IMR-90 (cell line): ENCODE measurements at regions not wholly inside any gene's neighbourhood (a gene's known extent, or its start where the extent isn't known, plus 50 kb on each side); places are given as distances from the start of the nearest gene placed in this dataset.

Source experiments
- ATAC-seq: fragments of 200-7000 bp; cut with Tn5 transposase; 2 replicates; pipeline ENCODE4 v1.9.1; 2020; ENCODE audit warnings: low read depth, mild to moderate bottlenecking, moderate library complexity
- BruUV-seq: library from RNA; stranded (reverse); fragments of 400-500 nt; replicated peaks from 2 replicates; lab custom pipeline; 2021; lab: Mats Ljungman, UMichigan
- CTCF ChIA-PET: fragments of 300-600 bp; formaldehyde crosslinking; extraction: SDS; loops from one replicate; lab custom pipeline; 2021; ENCODE audit warnings: antibody characterized with exemption; lab: Yijun Ruan, JAX
- POLR2A ChIA-PET: fragments of 300-600 bp; sonication (Branson Sonifier 250); formaldehyde crosslinking; loops from one replicate; lab custom pipeline; 2022; ENCODE audit warnings: antibody characterized with exemption; ENCODE audit not compliant: unreplicated experiment; lab: Charles Lee
- DNase-seq: peaks from one replicate; pipeline ENCODE4 v3.0.0; 2013
- H2AFZ ChIP-seq: replicated peaks from 2 replicates; pipeline ENCODE3; 2013; ENCODE audit warnings: low read length, mild to moderate bottlenecking; ENCODE audit not compliant: poor library complexity
- H2AK5ac ChIP-seq: 2 replicates; pipeline ENCODE4 v1.6.1; 2013; ENCODE audit warnings: low read depth, low read length, inconsistent platforms
- H2AK9ac ChIP-seq: replicated peaks from 2 replicates; pipeline ENCODE3; 2013; ENCODE audit warnings: mild to moderate bottlenecking, low read depth, low read length, moderate library complexity; ENCODE audit not compliant: poor library complexity
- H2BK120ac ChIP-seq: 2 replicates; pipeline ENCODE4 v1.6.1; 2013; ENCODE audit warnings: low read depth, low read length, inconsistent platforms
- H2BK15ac ChIP-seq: 3 replicates; pipeline ENCODE4 v1.6.1; 2013; ENCODE audit warnings: low read depth, low read length, inconsistent platforms
- H2BK20ac ChIP-seq: 2 replicates; pipeline ENCODE4 v1.6.1; 2013; ENCODE audit warnings: low read depth, mild to moderate bottlenecking, inconsistent platforms, low read length, moderate library complexity
- H2BK5ac ChIP-seq: 2 replicates; pipeline ENCODE4 v1.6.1; 2013; ENCODE audit warnings: mild to moderate bottlenecking, low read depth, low read length, inconsistent platforms; ENCODE audit not compliant: poor library complexity, severe bottlenecking
- H3K14ac ChIP-seq: replicated peaks from 2 replicates; pipeline ENCODE4 v1.6.1; 2013; ENCODE audit warnings: low read depth, low read length, inconsistent platforms
- H3K18ac ChIP-seq: 2 replicates; pipeline ENCODE4 v1.6.1; 2013; ENCODE audit warnings: low read depth, low read length, control low read depth
- H3K23ac ChIP-seq: 2 replicates; pipeline ENCODE4 v1.6.1; 2013; ENCODE audit warnings: low read depth, low read length, inconsistent platforms
- H3K27ac ChIP-seq: 2 replicates; pipeline ENCODE4 v1.5.1; 2013; ENCODE audit warnings: mild to moderate bottlenecking, control low read depth, low read length; ENCODE audit not compliant: insufficient read depth
- H3K27me3 ChIP-seq: 2 replicates; pipeline ENCODE4 v1.6.1; 2013; ENCODE audit warnings: low read length; ENCODE audit not compliant: control insufficient read depth, insufficient read depth
- H3K36me3 ChIP-seq: 2 replicates; pipeline ENCODE4 v1.6.1; 2013; ENCODE audit warnings: low read length, mixed read lengths; ENCODE audit not compliant: control insufficient read depth, insufficient read depth
- H3K4ac ChIP-seq: 2 replicates; pipeline ENCODE4 v1.6.1; 2013; ENCODE audit warnings: low read depth, low read length, inconsistent platforms
- H3K4me1 ChIP-seq: 2 replicates; pipeline ENCODE4 v1.6.1; 2013; ENCODE audit warnings: low read length, mixed read lengths; ENCODE audit not compliant: control insufficient read depth, insufficient read depth
- H3K4me2 ChIP-seq: 2 replicates; pipeline ENCODE4 v1.6.1; 2013; ENCODE audit warnings: low read depth, mild to moderate bottlenecking, control low read depth, low read length, moderate library complexity
- H3K4me3 ChIP-seq: 2 replicates; pipeline ENCODE4 v1.5.1; 2013; ENCODE audit warnings: low read depth, mild to moderate bottlenecking, control low read depth, low read length, moderate library complexity; ENCODE audit not compliant: insufficient read depth
- H3K56ac ChIP-seq: 2 replicates; pipeline ENCODE4 v1.6.1; 2013; ENCODE audit warnings: low read length, inconsistent platforms; ENCODE audit not compliant: insufficient read depth; ENCODE audit errors: extremely low read depth
- H3K79me1 ChIP-seq, 2 experiments: 2 replicates each; pipeline ENCODE4 v1.6.1; 2013; ENCODE audit warnings: low read length in 2 of 2, inconsistent platforms in 1 of 2, low read depth in 1 of 2
- H3K9ac ChIP-seq: 2 replicates; pipeline ENCODE4 v1.6.1; 2013; ENCODE audit warnings: low read depth, low read length, control low read depth
- H3K9me1 ChIP-seq: 2 replicates; pipeline ENCODE4 v1.6.1; 2013; ENCODE audit warnings: low read length, inconsistent platforms; ENCODE audit not compliant: insufficient read depth
- H3K9me3 ChIP-seq: 2 replicates; pipeline ENCODE4 v1.6.1; 2013; ENCODE audit warnings: low read length; ENCODE audit not compliant: control insufficient read depth, insufficient read depth
- H4K20me1 ChIP-seq: 2 replicates; pipeline ENCODE4 v1.6.1; 2013; ENCODE audit warnings: low read length, inconsistent platforms; ENCODE audit not compliant: insufficient read depth
- H4K5ac ChIP-seq: 2 replicates; pipeline ENCODE4 v1.6.1; 2013; ENCODE audit warnings: mild to moderate bottlenecking, low read depth, low read length, control low read depth
- H4K8ac ChIP-seq, 2 experiments: 2 replicates each; pipeline ENCODE4 v1.6.1; 2013; ENCODE audit warnings: low read depth in 2 of 2, low read length in 2 of 2, control low read depth in 1 of 2, inconsistent platforms in 1 of 2
- H4K91ac ChIP-seq: 2 replicates; pipeline ENCODE4 v1.6.1; 2013; ENCODE audit warnings: low read depth, low read length, inconsistent platforms; ENCODE audit not compliant: insufficient read depth
- BHLHE40 ChIP-seq: fragments of 150-350 bp; IDR thresholded peaks from 2 replicates; pipeline ENCODE4 v1.6.1; 2016; ENCODE audit warnings: mild to moderate bottlenecking, low read depth, low read length
- CEBPB ChIP-seq: IDR thresholded peaks from 2 replicates; pipeline ENCODE4 v1.6.1; 2012; ENCODE audit warnings: low read depth, low read length, improper control_type of control experiment
- CHD1 ChIP-seq: IDR thresholded peaks from 2 replicates; pipeline ENCODE4 v1.6.1; 2012; ENCODE audit warnings: low read depth, low read length, improper control_type of control experiment
- CTCF ChIP-seq: conservative IDR thresholded peaks from 2 replicates; pipeline ENCODE4 v1.5.1; 2012; ENCODE audit warnings: mild to moderate bottlenecking, low read depth, low read length, improper control_type of control experiment
- FOS ChIP-seq: fragments of 150-350 bp; IDR thresholded peaks from 2 replicates; pipeline ENCODE4 v1.6.1; 2016; ENCODE audit warnings: low read depth, low read length
- MAFK ChIP-seq: IDR thresholded peaks from 2 replicates; pipeline ENCODE4 v1.6.1; 2012; ENCODE audit warnings: low read depth, low read length, improper control_type of control experiment
- MAZ ChIP-seq: IDR thresholded peaks from 2 replicates; pipeline ENCODE4 v1.6.1; 2012; ENCODE audit warnings: low read depth, mild to moderate bottlenecking, low read length, improper control_type of control experiment, moderate library complexity, borderline replicate concordance
- MXI1 ChIP-seq: IDR thresholded peaks from 2 replicates; pipeline ENCODE4 v1.6.1; 2012; ENCODE audit warnings: low read depth, mild to moderate bottlenecking, low read length, moderate library complexity, borderline replicate concordance
- NFE2L2 ChIP-seq: fragments of 150-350 bp; IDR thresholded peaks from 2 replicates; pipeline ENCODE4 v1.6.1; 2016; ENCODE audit warnings: low read depth, mild to moderate bottlenecking, low read length
- POLR2A ChIP-seq: IDR thresholded peaks from 2 replicates; pipeline ENCODE4 v1.6.1; 2012; ENCODE audit warnings: mild to moderate bottlenecking, low read depth, low read length
- RAD21 ChIP-seq: IDR thresholded peaks from 2 replicates; pipeline ENCODE4 v1.6.1; 2012; ENCODE audit warnings: low read length, improper control_type of control experiment
- RCOR1 ChIP-seq: IDR thresholded peaks from 2 replicates; pipeline ENCODE4 v1.6.1; 2012; ENCODE audit warnings: mild to moderate bottlenecking, low read length, improper control_type of control experiment; ENCODE audit not compliant: insufficient replicate concordance
- RFX5 ChIP-seq: IDR thresholded peaks from 2 replicates; pipeline ENCODE4 v1.8.0; 2012; ENCODE audit warnings: low read depth, mild to moderate bottlenecking, low read length, moderate library complexity
- SMC3 ChIP-seq: fragments of 150-350 bp; IDR thresholded peaks from 2 replicates; pipeline ENCODE4 v1.6.1; 2016; ENCODE audit warnings: low read depth, mild to moderate bottlenecking, antibody characterized with exemption, low read length, moderate library complexity
- USF2 ChIP-seq: fragments of 150-350 bp; IDR thresholded peaks from 2 replicates; pipeline ENCODE4 v1.6.1; 2017; ENCODE audit warnings: mild to moderate bottlenecking, antibody characterized with exemption, low read length, low read depth
- WGBS, 2 experiments: methylation state at CpG; one replicate each; pipeline versions ENCODE4 v1.1.5 to v1.1.7; 2013; ENCODE audit warnings: missing lambda C conversion rate in 2 of 2; ENCODE audit not compliant: insufficient read length in 1 of 2; ENCODE audit errors: extremely low coverage in 2 of 2; 5-methylcytosine and 5-hydroxymethylcytosine counted together
- dilution Hi-C: fragments of 300-500 bp; cut with HindIII; formaldehyde crosslinking; loops from one replicate; pipeline ENCODE4 v1.14.3; 2018; ENCODE audit warnings: low sequenced_read_pairs; ENCODE audit not compliant: unreplicated experiment
- in situ Hi-C: fragments of 300-500 bp; cut with MboI; formaldehyde crosslinking; loops from 3 replicates; pipeline ENCODE4 v1.14.3; 2019; ENCODE audit warnings: low sequenced_read_pairs, inconsistent platforms, mixed read lengths
- intact Hi-C: fragments of 100-400 bp; cut with micrococcal nuclease; formaldehyde crosslinking; loops from 2 replicates; pipeline ENCODE4 v1.10.0; 2022
- TF ChIP-seq, protein P1 (sequence below): fragments of 150-350 bp; IDR thresholded peaks from 2 replicates; pipeline ENCODE4 v1.6.1; 2016; ENCODE audit warnings: low read depth, mild to moderate bottlenecking, low read length, moderate library complexity, borderline replicate concordance

- BruUV-seq, result no TSS peak
- no peaks in the 10 kb centered on the region for H3K79me1 ChIP-seq
- H3K23ac ChIP-seq, result no peak overlapping the region
- no peak overlapping the region for H2BK20ac ChIP-seq
- dilution Hi-C loops, result no loop called here
- no peak overlapping the region for H3K9ac ChIP-seq
- H3K9me1 ChIP-seq, result no peaks in the 10 kb centered on the region; the same call in 1 of the 2 replicates
- in situ Hi-C loops, result no loop called here
- no peaks in the 10 kb centered on the region; the same call in 1 of the 2 replicates for H3K9me3 ChIP-seq
- H2AK9ac ChIP-seq, result no peak overlapping the region
- no peak overlapping the region for H3K4ac ChIP-seq
- H3K36me3 ChIP-seq, result no peaks in the 10 kb centered on the region
- H2BK120ac ChIP-seq, result no peak overlapping the region
- DNase-seq (no peak), ATAC-seq (no peak)
- H3K14ac ChIP-seq, result no peak overlapping the region
- TF ChIP-seq, protein P1, sequence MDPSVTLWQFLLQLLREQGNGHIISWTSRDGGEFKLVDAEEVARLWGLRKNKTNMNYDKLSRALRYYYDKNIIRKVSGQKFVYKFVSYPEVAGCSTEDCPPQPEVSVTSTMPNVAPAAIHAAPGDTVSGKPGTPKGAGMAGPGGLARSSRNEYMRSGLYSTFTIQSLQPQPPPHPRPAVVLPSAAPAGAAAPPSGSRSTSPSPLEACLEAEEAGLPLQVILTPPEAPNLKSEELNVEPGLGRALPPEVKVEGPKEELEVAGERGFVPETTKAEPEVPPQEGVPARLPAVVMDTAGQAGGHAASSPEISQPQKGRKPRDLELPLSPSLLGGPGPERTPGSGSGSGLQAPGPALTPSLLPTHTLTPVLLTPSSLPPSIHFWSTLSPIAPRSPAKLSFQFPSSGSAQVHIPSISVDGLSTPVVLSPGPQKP, result no peak
- no peak for TF ChIP-seq POLR2A
- TF ChIP-seq CTCF, result no peak
- no peak for TF ChIP-seq CEBPB
- TF ChIP-seq RFX5, result no peak
- no peak for TF ChIP-seq BHLHE40
- no peak for TF ChIP-seq RAD21
- no peak for TF ChIP-seq CHD1
- no peak for TF ChIP-seq FOS
- no peak for TF ChIP-seq RCOR1
- no peak for TF ChIP-seq MXI1
- TF ChIP-seq MAZ, result no peak
- no peak for TF ChIP-seq SMC3
- TF ChIP-seq NFE2L2, result no peak
- no peak for TF ChIP-seq MAFK
- TF ChIP-seq USF2, result no peak
- no peak overlapping the region for H4K91ac ChIP-seq
- no peaks in the 10 kb centered on the region for H3K4me1 ChIP-seq
- no peak overlapping the region for H3K4me3 ChIP-seq
- ChIA-PET CTCF (interaction anchor here (0.8 kb wide), 1 partner anchor 8 kb away, joined by 3 read pairs; no protein-coding TSS in a partner anchor), POLR2A (no interaction called here)
- no peak overlapping the region for H2AFZ ChIP-seq
- no peak overlapping the region for H2AK5ac ChIP-seq
- WGBS, 2 experiments, result no CpG with 5 or more reads among the region's 4 CpGs
- intact Hi-C loops, result no loop called here
- no peak overlapping the region for H3K56ac ChIP-seq
- no peak overlapping the region for H4K8ac ChIP-seq
- H2BK15ac ChIP-seq, result no peak overlapping the region
- no peak overlapping the region for H3K27ac ChIP-seq
- H3K4me2 ChIP-seq, result no peak overlapping the region; the same call in 1 of the 2 replicates
- H4K20me1 ChIP-seq, result no peaks in the 10 kb centered on the region
- H3K18ac ChIP-seq, result no peak overlapping the region
- H3K27me3 ChIP-seq, result no peaks in the 10 kb centered on the region; the same call in 1 of the 2 replicates
- H4K5ac ChIP-seq, result no peak overlapping the region
- no peak overlapping the region for H2BK5ac ChIP-seq
Measured at GRCh38 chr12:25054076-25054782, 105.3 kb upstream of the BCAT1 start.
